ENCODE measurements at regions not wholly inside any gene's neighbourhood (a gene's known extent, or its start where the extent isn't known, plus 50 kb on each side); places are given as distances from the start of the nearest gene placed in this dataset.

DNA sequence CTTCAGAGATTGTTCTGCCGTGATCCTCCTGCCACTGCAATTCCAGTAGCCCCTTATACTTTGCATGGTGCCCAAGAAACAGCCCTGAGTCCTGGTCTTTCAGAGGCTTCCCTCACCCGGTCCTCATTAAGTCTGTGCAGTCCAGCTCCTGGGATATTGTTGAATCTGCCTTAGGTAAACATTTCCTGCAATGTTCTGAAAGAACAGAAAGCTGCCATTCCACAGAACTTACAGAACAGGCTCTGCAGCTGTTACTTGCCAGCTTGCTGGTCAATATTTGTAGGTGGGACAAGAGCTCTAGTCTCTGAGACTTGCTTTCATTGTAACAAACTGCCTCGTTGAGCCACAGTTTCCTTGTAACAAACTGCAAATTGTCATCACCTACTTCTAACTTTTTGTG, 115.0 kb upstream of the KIF5B start:
- no peak for ATAC-seq (ENCODE audit: low read depth)
- CTCF ChIA-PET: no interaction called here

More for the DNA sequence above, 115.0 kb upstream of the KIF5B start:
- Histone ChIP-seq H2BK120ac (ENCODE audit: low read depth, low read length) (no peak overlapping the region), H3K36me3 (ENCODE audit: control insufficient read depth, insufficient read depth, low read length) (no peaks in the 10 kb centered on the region), H2BK20ac (ENCODE audit: low read depth, low read length) (no peak overlapping the region), H3K4me1 (ENCODE audit: control insufficient read depth, insufficient read depth, low read length) (no peaks in the 10 kb centered on the region), H3K23ac (ENCODE audit: low read depth, low read length) (no peak overlapping the region), H3K9ac (ENCODE audit: low read depth, low read length) (no peak overlapping the region), H2AFZ (replicated peaks; ENCODE audit: low read length, poor library complexity) (no peak overlapping the region), H2AK9ac (replicated peaks; ENCODE audit: low read depth, low read length, poor library complexity) (no peak overlapping the region), H3K9me3 (ENCODE audit: control insufficient read depth, insufficient read depth, low read length) (no peaks in the 10 kb centered on the region), H3K18ac (ENCODE audit: low read depth, low read length) (no peak overlapping the region), H3K27ac (ENCODE audit: insufficient read depth, low read length) (no peak overlapping the region), H2AK5ac (ENCODE audit: low read depth, low read length) (no peak overlapping the region), H3K27me3 (ENCODE audit: control insufficient read depth, insufficient read depth, low read length) (peaks cover 7% of the 10 kb centered on the region), H3K4me3 (ENCODE audit: insufficient read depth, low read depth, low read length) (no peak overlapping the region), H3K9me1 (ENCODE audit: insufficient read depth, low read length) (no peaks in the 10 kb centered on the region), H2BK15ac (ENCODE audit: low read depth, low read length) (no peak overlapping the region), H4K91ac (ENCODE audit: insufficient read depth, low read depth, low read length) (no peak overlapping the region), H3K4ac (ENCODE audit: low read depth, low read length) (no peak overlapping the region), H3K56ac (ENCODE audit: extremely low read depth, insufficient read depth, low read length) (no peak overlapping the region), H2BK5ac (ENCODE audit: low read depth, low read length, poor library complexity, severe bottlenecking) (no peak overlapping the region), H3K79me1 (ENCODE audit: low read depth in 1 of 2, low read length in 2 of 2) (no peaks in the 10 kb centered on the region), H3K4me2 (ENCODE audit: low read depth, low read length) (no peak overlapping the region), H3K14ac (replicated peaks; ENCODE audit: low read depth, low read length) (no peak overlapping the region), H4K20me1 (ENCODE audit: insufficient read depth, low read length) (no peaks in the 10 kb centered on the region), H4K8ac (ENCODE audit: low read depth in 2 of 2, low read length in 2 of 2) (no peak overlapping the region), H4K5ac (ENCODE audit: low read depth, low read length) (no peak overlapping the region)
- POLR2A ChIA-PET (ENCODE audit: unreplicated experiment): interaction anchor here (0.6 kb wide), 1 partner anchor 16 kb away, joined by 12 read pairs; no protein-coding TSS in a partner anchor
- dilution Hi-C loops (cut with HindIII; ENCODE audit: low sequenced_read_pairs, unreplicated experiment) (no loop called here), intact Hi-C loops (cut with micrococcal nuclease) (no loop called here), in situ Hi-C loops (cut with MboI; ENCODE audit: low sequenced_read_pairs) (no loop called here)
- TF ChIP-seq SMC3 (IDR thresholded peaks at IDR 0.05; ENCODE audit: low read depth, low read length) (no peak), RCOR1 (IDR thresholded peaks at IDR 0.05; ENCODE audit: insufficient replicate concordance, low read length) (no peak), NFE2L2 (IDR thresholded peaks at IDR 0.05; ENCODE audit: low read depth, low read length) (no peak), RFX5 (IDR thresholded peaks at IDR 0.05; ENCODE audit: low read depth, low read length) (no peak), MAFK (IDR thresholded peaks at IDR 0.05; ENCODE audit: low read depth, low read length) (no peak), MXI1 (IDR thresholded peaks at IDR 0.05; ENCODE audit: borderline replicate concordance, low read depth, low read length) (no peak), MAZ (IDR thresholded peaks at IDR 0.05; ENCODE audit: borderline replicate concordance, low read depth, low read length) (no peak), POLR2A (IDR thresholded peaks at IDR 0.05; ENCODE audit: low read depth, low read length) (no peak), CEBPB (IDR thresholded peaks at IDR 0.05; ENCODE audit: low read depth, low read length) (no peak), RAD21 (IDR thresholded peaks at IDR 0.05; ENCODE audit: low read length) (no peak), CHD1 (IDR thresholded peaks at IDR 0.05; ENCODE audit: low read depth, low read length) (no peak), FOS (IDR thresholded peaks at IDR 0.05; ENCODE audit: low read depth, low read length) (no peak), BHLHE40 (IDR thresholded peaks at IDR 0.05; ENCODE audit: low read depth, low read length) (no peak)
- TF ChIP-seq, protein P1, sequence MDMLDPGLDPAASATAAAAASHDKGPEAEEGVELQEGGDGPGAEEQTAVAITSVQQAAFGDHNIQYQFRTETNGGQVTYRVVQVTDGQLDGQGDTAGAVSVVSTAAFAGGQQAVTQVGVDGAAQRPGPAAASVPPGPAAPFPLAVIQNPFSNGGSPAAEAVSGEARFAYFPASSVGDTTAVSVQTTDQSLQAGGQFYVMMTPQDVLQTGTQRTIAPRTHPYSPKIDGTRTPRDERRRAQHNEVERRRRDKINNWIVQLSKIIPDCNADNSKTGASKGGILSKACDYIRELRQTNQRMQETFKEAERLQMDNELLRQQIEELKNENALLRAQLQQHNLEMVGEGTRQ (IDR thresholded peaks at IDR 0.05; ENCODE audit: low read depth, low read length): no peak
- TF ChIP-seq, protein P2, sequence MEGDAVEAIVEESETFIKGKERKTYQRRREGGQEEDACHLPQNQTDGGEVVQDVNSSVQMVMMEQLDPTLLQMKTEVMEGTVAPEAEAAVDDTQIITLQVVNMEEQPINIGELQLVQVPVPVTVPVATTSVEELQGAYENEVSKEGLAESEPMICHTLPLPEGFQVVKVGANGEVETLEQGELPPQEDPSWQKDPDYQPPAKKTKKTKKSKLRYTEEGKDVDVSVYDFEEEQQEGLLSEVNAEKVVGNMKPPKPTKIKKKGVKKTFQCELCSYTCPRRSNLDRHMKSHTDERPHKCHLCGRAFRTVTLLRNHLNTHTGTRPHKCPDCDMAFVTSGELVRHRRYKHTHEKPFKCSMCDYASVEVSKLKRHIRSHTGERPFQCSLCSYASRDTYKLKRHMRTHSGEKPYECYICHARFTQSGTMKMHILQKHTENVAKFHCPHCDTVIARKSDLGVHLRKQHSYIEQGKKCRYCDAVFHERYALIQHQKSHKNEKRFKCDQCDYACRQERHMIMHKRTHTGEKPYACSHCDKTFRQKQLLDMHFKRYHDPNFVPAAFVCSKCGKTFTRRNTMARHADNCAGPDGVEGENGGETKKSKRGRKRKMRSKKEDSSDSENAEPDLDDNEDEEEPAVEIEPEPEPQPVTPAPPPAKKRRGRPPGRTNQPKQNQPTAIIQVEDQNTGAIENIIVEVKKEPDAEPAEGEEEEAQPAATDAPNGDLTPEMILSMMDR (conservative IDR thresholded peaks at IDR 0.05; ENCODE audit: low read depth, low read length): no peak
- TF ChIP-seq, protein P3, sequence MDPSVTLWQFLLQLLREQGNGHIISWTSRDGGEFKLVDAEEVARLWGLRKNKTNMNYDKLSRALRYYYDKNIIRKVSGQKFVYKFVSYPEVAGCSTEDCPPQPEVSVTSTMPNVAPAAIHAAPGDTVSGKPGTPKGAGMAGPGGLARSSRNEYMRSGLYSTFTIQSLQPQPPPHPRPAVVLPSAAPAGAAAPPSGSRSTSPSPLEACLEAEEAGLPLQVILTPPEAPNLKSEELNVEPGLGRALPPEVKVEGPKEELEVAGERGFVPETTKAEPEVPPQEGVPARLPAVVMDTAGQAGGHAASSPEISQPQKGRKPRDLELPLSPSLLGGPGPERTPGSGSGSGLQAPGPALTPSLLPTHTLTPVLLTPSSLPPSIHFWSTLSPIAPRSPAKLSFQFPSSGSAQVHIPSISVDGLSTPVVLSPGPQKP (IDR thresholded peaks at IDR 0.05; ENCODE audit: borderline replicate concordance, low read depth, low read length): no peak
- BruUV-seq (replicated peaks): no TSS peak
- no peak for DNase-seq
- WGBS, 2 experiments (ENCODE audit: extremely low coverage in 2 of 2, insufficient read length in 1 of 2): no CpG with 5 or more reads among the region's 3 CpGs

Data from IMR-90 (cell line).